Panc1 (cell line): ENCODE measurements at regions not wholly inside any gene's neighbourhood (a gene's known extent, or its start where the extent isn't known, plus 50 kb on each side); places are given as distances from the start of the nearest gene placed in this dataset.
A peak's percentile ranks its signal among the peaks of the same experiment; 100 is the strongest.
"Not testable (repeated sequence)": the region's sequence is repeated elsewhere in the genome, so short reads cannot be mapped to it uniquely, and the experiment has no call there.

Experiments
- ATAC-seq: fragments of 200-7000 bp; cut with Tn5 transposase; 2 replicates; pipeline ENCODE4 v1.9.1; 2020; ENCODE audit warnings: mild to moderate bottlenecking, moderate library complexity
- BruUV-seq: library from RNA; stranded (reverse); fragments of 400-500 nt; replicated peaks from 2 replicates; lab custom pipeline; 2021; lab: Mats Ljungman, UMichigan
- CTCF ChIA-PET: fragments of 300-600 bp; sonication (Branson Sonifier 250); formaldehyde crosslinking; loops from one replicate; lab custom pipeline; 2022; ENCODE audit warnings: antibody characterized with exemption; lab: Charles Lee
- POLR2A ChIA-PET: fragments of 300-600 bp; sonication (Branson Sonifier 250); formaldehyde crosslinking; loops from one replicate; lab custom pipeline; 2022; ENCODE audit warnings: antibody characterized with exemption; lab: Charles Lee
- DNase-seq: peaks from one replicate; pipeline ENCODE4 v3.0.0-alpha.2; 2010; ENCODE audit warnings: low read depth, low spot score
- H3K27ac ChIP-seq: 2 replicates; pipeline ENCODE4 v1.5.1; 2011; ENCODE audit warnings: mild to moderate bottlenecking, low read length, inconsistent platforms
- H3K27me3 ChIP-seq: fragments of 200-500 bp; sonication (Bioruptor generic); 2 replicates; pipeline ENCODE4 v1.6.0; 2014; ENCODE audit warnings: low read length, inconsistent platforms; ENCODE audit not compliant: control insufficient read depth, insufficient read depth
- H3K36me3 ChIP-seq: fragments of 200-500 bp; sonication (Bioruptor generic); 2 replicates; pipeline ENCODE4 v1.5.1; 2014; ENCODE audit warnings: inconsistent platforms, mild to moderate bottlenecking, low read length, moderate library complexity; ENCODE audit not compliant: control insufficient read depth, insufficient read depth
- H3K4me1 ChIP-seq: 2 replicates; pipeline ENCODE4 v1.5.1; 2011; ENCODE audit warnings: inconsistent platforms, mild to moderate bottlenecking, low read length, moderate library complexity; ENCODE audit not compliant: control insufficient read depth, insufficient read depth
- H3K4me3 ChIP-seq, 2 experiments: 2 replicates each; pipeline ENCODE4 v1.5.1; 2011 to 2012; ENCODE audit warnings: low read depth in 2 of 2, low read length in 2 of 2, mild to moderate bottlenecking in 2 of 2, inconsistent platforms in 1 of 2, moderate library complexity in 1 of 2
- H3K9me3 ChIP-seq: fragments of 200-500 bp; sonication (Bioruptor generic); 2 replicates; pipeline ENCODE4 v1.5.1; 2014; ENCODE audit warnings: low read depth, mild to moderate bottlenecking, inconsistent platforms, low read length, moderate library complexity; ENCODE audit not compliant: control insufficient read depth, insufficient read depth
- CTCF ChIP-seq: fragments of 450-650 bp; IDR thresholded peaks from 2 replicates; pipeline ENCODE4 v1.5.1; 2017; ENCODE audit warnings: mild to moderate bottlenecking
- in situ Hi-C: cut with HindIII; loops from 2 replicates; pipeline ENCODE4 v1.10.0; 2016; ENCODE audit warnings: low sequenced_read_pairs, low pct_unique_long_range_greater_than_20kb
- intact Hi-C: fragments of 100-400 bp; cut with micrococcal nuclease; formaldehyde crosslinking; loops from one replicate; pipeline ENCODE4 v1.10.0; 2022; ENCODE audit not compliant: unreplicated experiment

DNA sequence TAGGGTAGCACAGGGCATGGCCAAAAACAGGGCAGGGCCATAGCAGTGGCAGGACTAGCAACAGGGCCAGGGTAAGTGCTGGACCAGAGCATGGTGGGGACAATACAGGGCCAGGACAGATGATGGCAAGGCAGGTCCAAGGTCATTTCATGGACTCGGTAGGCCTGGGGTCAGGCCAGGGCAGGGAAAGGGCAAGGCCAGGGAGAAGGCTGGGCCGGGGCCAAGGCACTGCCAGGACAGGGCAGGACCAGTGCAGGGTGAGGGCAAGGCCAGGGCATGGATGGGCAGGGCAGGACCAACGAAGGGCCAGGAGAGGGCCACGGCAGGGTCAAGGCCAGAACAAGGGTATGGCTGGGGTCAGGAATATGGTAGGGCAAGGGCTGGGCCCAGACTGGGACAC lies 407.6 kb downstream of the ZNF33B start:
- H3K9me3 ChIP-seq, ATAC-seq, H3K4me3 ChIP-seq, CTCF ChIA-PET, H3K4me1 ChIP-seq, POLR2A ChIA-PET, BruUV-seq, DNase-seq, intact Hi-C loops, H3K36me3 ChIP-seq, in situ Hi-C loops, H3K27me3 ChIP-seq, H3K27ac ChIP-seq: not testable (repeated sequence)

- H3K4me3 ChIP-seq, in situ Hi-C loops, H3K9me3 ChIP-seq, BruUV-seq, intact Hi-C loops, POLR2A ChIA-PET, CTCF ChIA-PET, H3K27ac ChIP-seq, H3K27me3 ChIP-seq, H3K36me3 ChIP-seq, DNase-seq, ATAC-seq, H3K4me1 ChIP-seq: not testable (repeated sequence)
These were observed 408.3 kb downstream of the ZNF33B start for GRCh38 chr10:42230115-42230514.

DNA sequence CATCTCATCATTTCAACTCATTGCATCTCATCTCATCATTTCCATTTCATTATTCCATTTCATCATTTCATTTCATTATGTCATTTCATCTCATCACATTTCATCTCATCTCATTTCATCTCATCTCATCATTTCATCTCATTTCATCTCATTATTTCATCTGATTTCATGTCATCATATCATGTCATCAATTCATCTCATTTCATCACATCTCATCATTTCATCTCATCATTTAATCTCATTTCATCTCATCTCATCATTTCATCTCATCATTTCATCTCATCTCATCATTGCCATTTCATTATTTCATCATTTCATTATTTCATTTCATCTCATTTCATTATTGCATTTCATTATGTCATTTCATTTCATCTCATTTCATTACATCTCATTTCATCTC lies 410.5 kb downstream of the ZNF33B start:
- in situ Hi-C loops, ATAC-seq, H3K36me3 ChIP-seq, POLR2A ChIA-PET, H3K27ac ChIP-seq, H3K4me1 ChIP-seq, H3K27me3 ChIP-seq, CTCF ChIA-PET, BruUV-seq, H3K4me3 ChIP-seq, H3K9me3 ChIP-seq, intact Hi-C loops, DNase-seq: not testable (repeated sequence)

DNA sequence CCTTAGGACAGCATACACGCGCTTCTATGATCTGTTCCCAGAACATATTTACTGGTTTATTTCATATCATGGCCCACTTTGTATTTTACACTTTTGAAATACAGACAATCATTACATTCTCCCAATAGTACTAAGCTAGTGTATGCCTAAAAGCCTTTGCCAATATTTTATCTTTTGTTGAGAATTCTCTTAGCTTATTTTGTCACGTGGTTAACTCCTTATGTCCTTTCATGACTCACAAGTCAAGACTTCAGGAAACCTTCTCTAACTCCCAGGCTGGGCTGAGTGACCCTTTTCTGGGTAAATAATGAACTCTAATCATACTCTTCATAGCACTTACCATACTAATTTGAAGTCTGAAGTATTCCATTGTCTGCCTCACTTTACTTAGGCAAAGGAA lies 444.8 kb downstream of the ZNF33B start:
- POLR2A ChIA-PET, ATAC-seq, DNase-seq, H3K4me3 ChIP-seq, intact Hi-C loops, H3K27ac ChIP-seq, H3K4me1 ChIP-seq, BruUV-seq, in situ Hi-C loops, H3K36me3 ChIP-seq, H3K27me3 ChIP-seq, H3K9me3 ChIP-seq, CTCF ChIA-PET: not testable (repeated sequence)

- H3K27me3 ChIP-seq, H3K27ac ChIP-seq, in situ Hi-C loops, H3K4me3 ChIP-seq, H3K9me3 ChIP-seq, BruUV-seq, ATAC-seq, POLR2A ChIA-PET, H3K36me3 ChIP-seq, H3K4me1 ChIP-seq, CTCF ChIA-PET, intact Hi-C loops, DNase-seq: not testable (repeated sequence)
- TF ChIP-seq CTCF: peak; percentile 64; the same call in 1 of the 2 replicates
These were observed 445.9 kb downstream of the ZNF33B start for GRCh38 chr10:42192450-42192849.

DNA sequence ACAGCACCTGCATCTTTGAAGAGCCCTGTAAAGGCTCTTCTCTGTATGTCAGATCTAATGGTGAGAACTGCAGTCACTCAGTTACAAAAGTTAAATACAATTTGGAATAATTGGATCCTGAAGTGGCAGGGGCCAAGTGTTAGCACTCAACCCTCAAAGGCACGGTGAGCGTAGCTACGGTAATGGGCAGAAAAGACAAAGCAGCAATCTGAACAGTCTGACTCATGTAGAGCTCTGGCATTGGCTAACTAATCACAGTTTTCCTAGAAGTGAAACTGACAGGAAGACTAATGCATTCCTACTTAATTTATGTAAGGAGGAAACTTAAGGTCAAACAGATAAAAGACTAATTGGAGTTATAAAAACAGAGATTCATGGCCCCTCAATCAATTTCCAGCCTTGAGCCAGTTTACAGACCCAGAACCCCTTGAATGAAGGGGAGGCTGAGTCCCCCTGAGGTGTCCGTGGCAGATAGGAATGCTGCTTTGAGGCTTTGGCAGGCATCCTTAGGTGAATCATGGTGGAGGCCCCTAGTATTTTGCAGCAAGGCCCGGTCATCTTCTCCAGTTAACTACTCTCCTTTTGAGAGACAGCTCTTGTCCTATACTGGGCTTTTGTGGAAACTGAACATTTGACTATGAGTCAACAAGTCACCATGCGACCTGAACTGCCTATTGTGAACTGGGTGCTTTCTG lies 450.7 kb downstream of the ZNF33B start:
- ATAC-seq: not testable (repeated sequence)

More for the DNA sequence above, 450.7 kb downstream of the ZNF33B start:
- H3K27me3 ChIP-seq, H3K4me3 ChIP-seq, H3K9me3 ChIP-seq, DNase-seq, BruUV-seq, H3K36me3 ChIP-seq, in situ Hi-C loops, intact Hi-C loops, H3K4me1 ChIP-seq, CTCF ChIA-PET, POLR2A ChIA-PET, H3K27ac ChIP-seq: not testable (repeated sequence)
